ENCODE measurements at regions not wholly inside any gene's neighbourhood (a gene's known extent, or its start where the extent isn't known, plus 50 kb on each side); places are given as distances from the start of the nearest gene placed in this dataset.
A peak's percentile ranks its signal among the peaks of the same experiment; 100 is the strongest.

GRCh38 chr16:25372716-25373115 lies 115.1 kb upstream of the ZKSCAN2 start:
- H3K4me1 ChIP-seq (replicated peaks in 1 of 4; ENCODE audit: control insufficient read depth in 3 of 4, insufficient read depth in 4 of 4, low read length in 3 of 4), result no peaks in the 10 kb centered on the region
- no peaks in the 10 kb centered on the region for H3K79me1 ChIP-seq (ENCODE audit: low read depth, low read length)
- H2BK15ac ChIP-seq (ENCODE audit: low read length), result no peak overlapping the region
- no peaks in the 10 kb centered on the region for H3K79me2 ChIP-seq (ENCODE audit: control insufficient read depth in 1 of 2, insufficient read depth in 2 of 2, low read length in 2 of 2)
- no peak overlapping the region for H3K27ac ChIP-seq (ENCODE audit: low read depth, low read length)
- H3K9ac ChIP-seq (replicated peaks in 1 of 4; ENCODE audit: extremely low read depth in 1 of 4, low read depth in 3 of 4, low read length in 3 of 4), result no peak overlapping the region
- H4K8ac ChIP-seq (ENCODE audit: extremely low read depth, insufficient read depth, low read length), result no peak overlapping the region
- no peak overlapping the region for H3K56ac ChIP-seq (replicated peaks; ENCODE audit: insufficient read length, low read depth, low read length)
- no peak overlapping the region for H3K4ac ChIP-seq (replicated peaks; ENCODE audit: insufficient read length, low read depth, low read length)
- H2BK20ac ChIP-seq (ENCODE audit: low read length), result no peak overlapping the region
- H3K36me3 ChIP-seq (ENCODE audit: control insufficient read depth in 2 of 4, insufficient read depth in 4 of 4, low read length in 3 of 4), result no peaks in the 10 kb centered on the region
- CTCF ChIA-PET (ENCODE audit: partially characterized antibody), result interaction anchor here (0.7 to 3.0 kb wide), 6 partner anchors 11 to 113 kb away, joined by 3 to 16 read pairs (median 4); no protein-coding TSS in a partner anchor
- H3K4me3 ChIP-seq (ENCODE audit: extremely low read depth in 1 of 4, insufficient read depth in 2 of 4, low read depth in 3 of 4, low read length in 4 of 4), result no peak overlapping the region
- H3K14ac ChIP-seq (ENCODE audit: insufficient read length), result no peak overlapping the region
- no peaks in the 10 kb centered on the region for H3K27me3 ChIP-seq (replicated peaks in 1 of 4; ENCODE audit: control insufficient read depth in 3 of 4, extremely low read depth in 1 of 4, insufficient read depth in 3 of 4, low read length in 3 of 4)
- H4K91ac ChIP-seq (replicated peaks; ENCODE audit: insufficient read length, low read length), result no peak overlapping the region
- H3K23ac ChIP-seq (ENCODE audit: insufficient read length), result no peak overlapping the region
- H2BK5ac ChIP-seq (ENCODE audit: low read depth, low read length), result no peak overlapping the region
- H2BK120ac ChIP-seq (replicated peaks; ENCODE audit: low read depth, low read length), result no peak overlapping the region
- no peak overlapping the region for H3K18ac ChIP-seq (ENCODE audit: extremely low read depth, low read length)
- no peak overlapping the region for H2AFZ ChIP-seq (ENCODE audit: low read length)
- no peak overlapping the region for H3K4me2 ChIP-seq (ENCODE audit: insufficient read depth in 1 of 2, low read depth in 2 of 2, low read length in 2 of 2)
- no peak overlapping the region for H2AK5ac ChIP-seq (ENCODE audit: low read depth, low read length)
- no peaks in the 10 kb centered on the region for H3K9me3 ChIP-seq (ENCODE audit: insufficient read depth in 2 of 2, low read depth in 1 of 2, low read length in 1 of 2)
- WGBS, 2 experiments (ENCODE audit: extremely low coverage in 1 of 2, insufficient coverage in 1 of 2, insufficient read length in 1 of 2, insufficient replicate concordance in 2 of 2, low coverage in 1 of 2, low lambda C conversion rate in 2 of 2, missing lambda C conversion rate in 1 of 2), result 81% methylated on average over 2 of the region's 2 CpGs; no CpG with 5 or more reads in 1 of the 2 experiments
- no peaks in the 10 kb centered on the region for H4K20me1 ChIP-seq (replicated peaks in 1 of 2; ENCODE audit: control insufficient read depth in 1 of 2, insufficient read depth in 2 of 2, low read length in 2 of 2)
- POLR2A ChIA-PET (ENCODE audit: partially characterized antibody), result interaction anchor here (0.9 kb wide), 1 partner anchor 139 kb away, joined by 3 read pairs; no protein-coding TSS in a partner anchor
- no peak overlapping the region for H4K5ac ChIP-seq (ENCODE audit: insufficient read length, low read depth, low read length)
- no peak for DNase-seq (ENCODE audit: low read depth in 1 of 2, low spot score in 2 of 2)
- FAIRE-seq, result no peak
- H2BK12ac ChIP-seq (ENCODE audit: low read depth, low read length), result no peak overlapping the region
- no peaks in the 10 kb centered on the region for H3K23me2 ChIP-seq (ENCODE audit: low read depth, low read length)
- TF ChIP-seq CTCF (IDR thresholded peaks at IDR 0.05; ENCODE audit: control extremely low read depth in 1 of 3, insufficient read depth in 1 of 3, low read depth in 1 of 3, low read length in 3 of 3), result peak in 2 of 3 experiments; percentile 56 to 61; a peak in 3 of 4 replicates
- TF ChIP-seq POU5F1 (IDR thresholded peaks at IDR 0.05; ENCODE audit: low read depth, low read length), result no peak
- no peak for TF ChIP-seq MAX (IDR thresholded peaks at IDR 0.05)
- no peak for TF ChIP-seq BRCA1 (IDR thresholded peaks at IDR 0.05; ENCODE audit: low read depth, low read length)
- TF ChIP-seq SIN3A (conservative IDR thresholded peaks at IDR 0.05 in 1 of 2, IDR thresholded peaks at IDR 0.05 in 1 of 2; ENCODE audit: low read depth in 1 of 2, low read length in 2 of 2), result no peak
- peak; percentile 72 to 80 for TF ChIP-seq RAD21 (IDR thresholded peaks at IDR 0.05 in 1 of 2, conservative IDR thresholded peaks at IDR 0.05 in 1 of 2; ENCODE audit: low read depth in 2 of 2, low read length in 2 of 2)
- TF ChIP-seq SAP30 (IDR thresholded peaks at IDR 0.05; ENCODE audit: insufficient read depth, insufficient replicate concordance, low read length), result no peak
- no peak for TF ChIP-seq BCL11A (IDR thresholded peaks at IDR 0.05; ENCODE audit: low read depth in 2 of 2, low read length in 2 of 2)
- TF ChIP-seq SUZ12 (IDR thresholded peaks at IDR 0.05; ENCODE audit: low read length), result no peak
- no peak for TF ChIP-seq RNF2 (IDR thresholded peaks at IDR 0.05; ENCODE audit: borderline replicate concordance, low read depth, low read length, missing control alignments, poor library complexity, severe bottlenecking)

Data from H1 (cell line).